ENCODE measurements at regions not wholly inside any gene's neighbourhood (a gene's known extent, or its start where the extent isn't known, plus 50 kb on each side); places are given as distances from the start of the nearest gene placed in this dataset.

DNA sequence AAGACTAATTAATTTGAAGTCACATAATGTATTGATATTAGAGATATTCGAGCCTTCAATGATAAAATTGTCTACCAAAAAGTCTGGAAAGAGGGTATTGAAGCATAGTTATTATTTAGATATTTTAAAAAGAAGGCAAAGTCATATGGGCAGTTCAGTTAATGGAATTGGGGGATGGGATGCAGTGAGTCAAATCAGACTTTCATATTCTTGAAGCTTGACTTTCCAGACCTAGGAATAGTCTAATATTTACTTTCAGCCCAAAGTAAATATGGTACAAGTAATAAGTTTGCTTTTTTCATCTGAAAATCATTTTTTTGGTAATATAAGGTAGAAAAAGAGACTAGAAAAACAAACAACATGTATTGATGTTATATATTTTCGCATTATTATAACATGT, 2017.8 kb downstream of the C4orf33 start:
- no peak for TF ChIP-seq POLR2A (IDR thresholded peaks at IDR 0.05)
- TF ChIP-seq POLR2AphosphoS5 (IDR thresholded peaks at IDR 0.05) = no peak
- TF ChIP-seq, protein P1, sequence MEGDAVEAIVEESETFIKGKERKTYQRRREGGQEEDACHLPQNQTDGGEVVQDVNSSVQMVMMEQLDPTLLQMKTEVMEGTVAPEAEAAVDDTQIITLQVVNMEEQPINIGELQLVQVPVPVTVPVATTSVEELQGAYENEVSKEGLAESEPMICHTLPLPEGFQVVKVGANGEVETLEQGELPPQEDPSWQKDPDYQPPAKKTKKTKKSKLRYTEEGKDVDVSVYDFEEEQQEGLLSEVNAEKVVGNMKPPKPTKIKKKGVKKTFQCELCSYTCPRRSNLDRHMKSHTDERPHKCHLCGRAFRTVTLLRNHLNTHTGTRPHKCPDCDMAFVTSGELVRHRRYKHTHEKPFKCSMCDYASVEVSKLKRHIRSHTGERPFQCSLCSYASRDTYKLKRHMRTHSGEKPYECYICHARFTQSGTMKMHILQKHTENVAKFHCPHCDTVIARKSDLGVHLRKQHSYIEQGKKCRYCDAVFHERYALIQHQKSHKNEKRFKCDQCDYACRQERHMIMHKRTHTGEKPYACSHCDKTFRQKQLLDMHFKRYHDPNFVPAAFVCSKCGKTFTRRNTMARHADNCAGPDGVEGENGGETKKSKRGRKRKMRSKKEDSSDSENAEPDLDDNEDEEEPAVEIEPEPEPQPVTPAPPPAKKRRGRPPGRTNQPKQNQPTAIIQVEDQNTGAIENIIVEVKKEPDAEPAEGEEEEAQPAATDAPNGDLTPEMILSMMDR (IDR thresholded peaks at IDR 0.05) = no peak
- DNase-seq (ENCODE audit: low spot score in 2 of 2) = no peak
- Histone ChIP-seq H3K36me3 (no peaks in the 10 kb centered on the region), H3K4me3 (no peak overlapping the region), H3K4me1 (no peaks in the 10 kb centered on the region), H3K27me3 (no peaks in the 10 kb centered on the region), H3K27ac (no peak overlapping the region), H3K9me3 (no peaks in the 10 kb centered on the region)
- intact Hi-C loops (cut with DNase I; ENCODE audit: low total_unique reads) = no loop called here

DNA sequence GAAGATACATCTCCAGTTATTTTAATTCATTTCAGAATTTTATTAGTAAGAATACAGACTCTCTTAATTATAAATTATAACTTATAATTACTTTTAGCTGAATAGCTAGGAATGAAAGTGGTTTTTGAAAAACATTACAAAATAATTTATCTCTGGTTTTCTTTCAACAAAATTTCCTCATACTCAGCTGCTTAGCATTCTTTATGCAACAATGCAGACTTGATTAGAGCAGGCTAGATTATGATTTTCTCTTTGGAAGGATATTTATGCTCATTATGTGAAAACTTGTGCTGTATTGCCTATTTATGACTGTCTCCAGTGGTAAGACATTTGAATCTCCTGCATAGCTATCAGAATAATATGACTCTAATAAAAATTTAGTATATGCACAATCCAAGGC, 2023.7 kb downstream of the C4orf33 start:
- Histone ChIP-seq H3K4me1 (no peaks in the 10 kb centered on the region), H3K27ac (no peak overlapping the region), H3K27me3 (no peaks in the 10 kb centered on the region), H3K36me3 (peaks cover 3% of the 10 kb centered on the region), H3K4me3 (no peak overlapping the region), H3K9me3 (no peaks in the 10 kb centered on the region)
- intact Hi-C loops (cut with DNase I; ENCODE audit: low total_unique reads) = no loop called here
- TF ChIP-seq, protein P1 (IDR thresholded peaks at IDR 0.05) = no peak
- no peak for TF ChIP-seq POLR2A (IDR thresholded peaks at IDR 0.05)
- TF ChIP-seq POLR2AphosphoS5 (IDR thresholded peaks at IDR 0.05) = no peak
- DNase-seq (ENCODE audit: low spot score in 2 of 2) = no peak

DNA sequence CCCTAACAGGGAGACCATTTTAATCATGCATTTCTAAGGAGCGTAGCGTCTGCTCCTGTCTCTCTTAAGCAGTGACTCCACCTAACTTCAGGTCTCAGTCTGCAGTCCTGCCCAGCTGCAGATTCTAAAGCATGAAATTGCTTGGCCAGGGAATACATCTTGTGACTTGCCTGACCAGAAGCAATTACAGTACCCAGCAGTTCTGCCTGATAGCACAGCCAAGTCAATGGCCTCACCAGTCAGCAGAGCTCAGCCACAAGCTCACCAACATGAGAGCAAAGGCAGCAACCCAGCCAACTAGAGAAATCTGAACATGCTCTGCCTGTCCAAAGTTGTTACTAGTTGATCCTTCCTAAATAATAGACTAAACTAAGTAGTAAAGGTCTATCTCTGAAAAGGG, 2011.9 kb upstream of the PCDH10 start:
- no peaks in the 10 kb centered on the region for H3K9me3 ChIP-seq
- no peaks in the 10 kb centered on the region for H3K4me1 ChIP-seq
- H3K27me3 ChIP-seq = no peaks in the 10 kb centered on the region
- no peak overlapping the region for H3K4me3 ChIP-seq
- TF ChIP-seq POLR2AphosphoS5 (IDR thresholded peaks at IDR 0.05) (no peak), POLR2A (IDR thresholded peaks at IDR 0.05) (no peak)
- TF ChIP-seq, protein P1 (IDR thresholded peaks at IDR 0.05) = no peak
- intact Hi-C loops (cut with DNase I; ENCODE audit: low total_unique reads) = no loop called here
- no peaks in the 10 kb centered on the region for H3K36me3 ChIP-seq
- no peak overlapping the region for H3K27ac ChIP-seq
- DNase-seq (ENCODE audit: low spot score in 2 of 2) = no peak

DNA sequence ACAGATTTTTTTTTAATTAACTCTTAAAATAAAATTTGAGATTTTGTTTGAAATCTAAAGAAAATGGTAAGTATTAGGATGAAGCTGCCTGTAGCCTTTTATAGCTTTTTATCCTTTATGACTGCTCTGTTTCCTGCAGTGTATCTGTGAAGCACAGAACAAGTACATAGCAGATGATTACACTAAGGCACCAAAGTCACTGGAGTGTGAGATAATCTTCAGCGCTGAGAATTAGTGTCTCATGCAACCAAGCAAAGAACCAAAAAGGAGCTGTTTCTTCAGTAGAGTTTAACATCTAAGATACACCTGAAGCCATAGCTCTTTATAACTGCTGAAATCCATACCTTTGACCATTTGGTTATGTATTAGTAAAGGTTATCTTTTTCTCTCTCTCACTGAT, 1989.8 kb upstream of the PCDH10 start:
- intact Hi-C loops (cut with DNase I; ENCODE audit: low total_unique reads) = no loop called here
- no peaks in the 10 kb centered on the region for H3K9me3 ChIP-seq
- DNase-seq (ENCODE audit: low spot score in 2 of 2) = no peak

DNA sequence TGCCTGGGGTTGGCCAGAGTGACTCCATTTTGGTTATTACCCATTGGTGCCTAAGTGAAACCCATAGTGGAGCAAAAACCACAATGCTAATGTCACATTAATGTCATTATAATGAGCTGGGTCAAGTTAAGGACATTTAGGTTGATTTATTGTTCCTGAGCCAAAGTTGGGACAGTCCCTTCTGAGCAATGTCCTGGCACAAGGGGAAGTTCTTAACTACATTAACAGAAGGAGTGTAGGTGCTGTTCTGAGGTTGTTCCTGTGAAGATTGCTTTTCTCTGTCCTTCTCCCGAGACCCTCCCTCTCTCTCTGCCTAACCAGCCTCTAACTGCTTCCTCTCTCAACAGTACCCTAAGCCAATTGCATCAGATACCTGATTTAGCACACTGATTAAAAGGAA, 1956.8 kb upstream of the PCDH10 start:
- no peak for TF ChIP-seq POLR2AphosphoS5 (IDR thresholded peaks at IDR 0.05)
- TF ChIP-seq, protein P1 (IDR thresholded peaks at IDR 0.05) = no peak
- no peak for TF ChIP-seq POLR2A (IDR thresholded peaks at IDR 0.05)
- no peak overlapping the region for H3K4me3 ChIP-seq
- peaks cover 0 to 7% of the 10 kb centered on the region in 2 donors for H3K9me3 ChIP-seq
- no peak overlapping the region for H3K27ac ChIP-seq
- no peaks in the 10 kb centered on the region for H3K36me3 ChIP-seq
- intact Hi-C loops (cut with DNase I; ENCODE audit: low total_unique reads) = no loop called here
- no peak for DNase-seq (ENCODE audit: low spot score in 2 of 2)
- no peaks in the 10 kb centered on the region for H3K4me1 ChIP-seq
- H3K27me3 ChIP-seq = no peaks in the 10 kb centered on the region

More for the DNA sequence above, 1989.8 kb upstream of the PCDH10 start:
- no peak overlapping the region for H3K27ac ChIP-seq
- no peak overlapping the region for H3K4me3 ChIP-seq
- TF ChIP-seq POLR2AphosphoS5 (IDR thresholded peaks at IDR 0.05) (no peak), POLR2A (IDR thresholded peaks at IDR 0.05) (no peak)
- TF ChIP-seq, protein P1 (IDR thresholded peaks at IDR 0.05) = no peak
- H3K4me1 ChIP-seq = no peaks in the 10 kb centered on the region
- H3K27me3 ChIP-seq = no peaks in the 10 kb centered on the region
- no peaks in the 10 kb centered on the region for H3K36me3 ChIP-seq
